MG63 (cell line): ENCODE measurements at regions not wholly inside any gene's neighbourhood (a gene's known extent, or its start where the extent isn't known, plus 50 kb on each side); places are given as distances from the start of the nearest gene placed in this dataset.
"Not testable (repeated sequence)": the region's sequence is repeated elsewhere in the genome, so short reads cannot be mapped to it uniquely, and the experiment has no call there.

Experiments used
- DNase-seq: peaks from one replicate; pipeline ENCODE4 v3.0.0-alpha.2; 2020
- H3K27me3 ChIP-seq: fragments of 250-450 bp; sonication (Bioruptor Pico); 2 replicates; pipeline ENCODE4 v1.5.1; 2020; ENCODE audit warnings: mild to moderate bottlenecking, moderate library complexity
- H3K36me3 ChIP-seq: fragments of 250-450 bp; sonication (Bioruptor Pico); 2 replicates; pipeline ENCODE4 v1.5.1; 2020; ENCODE audit warnings: mild to moderate bottlenecking, moderate library complexity
- H3K4me3 ChIP-seq: fragments of 250-450 bp; sonication (Bioruptor Pico); 2 replicates; pipeline ENCODE4 v1.5.1; 2020; ENCODE audit warnings: mild to moderate bottlenecking, moderate library complexity
- H3K9me3 ChIP-seq: fragments of 250-450 bp; sonication (Bioruptor Pico); 2 replicates; pipeline ENCODE4 v1.5.1; 2020; ENCODE audit warnings: mild to moderate bottlenecking, moderate library complexity

DNA sequence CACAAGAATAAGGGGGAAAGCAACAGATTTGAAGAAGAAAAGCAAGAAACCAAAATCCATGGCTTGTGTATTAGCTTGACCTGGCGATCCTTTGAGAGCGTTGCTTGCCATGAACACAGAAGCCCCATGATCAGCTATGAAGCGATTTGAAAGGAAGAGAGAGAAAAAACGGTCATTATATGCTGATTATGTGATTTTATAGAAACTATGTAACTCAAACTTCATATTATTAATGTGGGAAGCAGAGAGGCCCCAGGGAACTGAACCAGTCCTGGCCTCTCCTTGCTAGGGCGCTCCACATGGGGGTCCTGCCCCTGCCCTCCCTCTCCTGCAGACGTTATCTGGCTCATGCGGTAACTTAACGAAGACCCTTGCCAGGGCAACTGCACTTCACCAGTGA, 306.1 kb upstream of the ADARB2 start:
- Histone ChIP-seq H3K4me3 (no peak overlapping the region), H3K27me3 (no peaks in the 10 kb centered on the region), H3K9me3 (no peaks in the 10 kb centered on the region), H3K36me3 (no peaks in the 10 kb centered on the region)
- DNase-seq, result no peak

DNA sequence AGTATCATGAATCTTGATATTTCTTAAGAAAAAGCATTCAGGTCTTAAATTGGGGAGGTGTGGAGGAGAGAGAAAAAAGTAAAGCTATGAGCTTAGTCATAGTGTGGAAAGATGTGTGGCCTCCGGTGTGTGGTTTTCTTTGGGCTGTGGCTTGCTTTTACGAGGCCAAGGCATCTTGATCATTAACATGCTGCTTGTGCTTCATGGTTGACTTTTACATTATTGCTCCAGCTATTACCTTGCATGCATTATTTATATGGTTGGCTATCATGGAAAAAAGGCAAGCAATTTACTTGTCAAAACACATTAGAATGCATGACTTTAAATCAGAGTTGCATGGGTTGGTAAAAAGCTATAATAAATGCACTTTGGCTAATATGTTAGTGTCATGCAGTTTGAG, 300.7 kb upstream of the ADARB2 start:
- Histone ChIP-seq H3K4me3 (no peak overlapping the region), H3K9me3 (no peaks in the 10 kb centered on the region), H3K27me3 (no peaks in the 10 kb centered on the region), H3K36me3 (no peaks in the 10 kb centered on the region)
- DNase-seq, result no peak

DNA sequence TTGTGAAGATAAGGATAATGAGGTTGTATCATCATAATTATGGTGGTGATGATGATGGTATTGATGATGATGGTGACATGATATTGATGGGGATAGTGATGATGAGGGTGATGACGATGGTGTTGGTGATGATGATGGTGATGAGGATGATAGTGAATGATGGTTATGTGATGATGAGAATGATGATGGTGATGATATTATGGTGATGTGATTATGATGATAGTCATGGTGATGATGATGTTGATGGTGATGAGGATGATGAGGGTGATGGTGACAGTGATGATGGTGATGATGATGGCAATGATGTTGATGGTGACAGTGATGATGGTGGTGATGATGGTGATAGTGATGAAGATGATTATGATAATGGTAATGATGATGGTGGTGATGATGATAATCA, 299.9 kb upstream of the ADARB2 start:
- H3K4me3 ChIP-seq, result no peak overlapping the region
- H3K36me3 ChIP-seq, result no peaks in the 10 kb centered on the region
- DNase-seq, result no peak
- no peaks in the 10 kb centered on the region for H3K27me3 ChIP-seq
- H3K9me3 ChIP-seq, result no peaks in the 10 kb centered on the region

DNA sequence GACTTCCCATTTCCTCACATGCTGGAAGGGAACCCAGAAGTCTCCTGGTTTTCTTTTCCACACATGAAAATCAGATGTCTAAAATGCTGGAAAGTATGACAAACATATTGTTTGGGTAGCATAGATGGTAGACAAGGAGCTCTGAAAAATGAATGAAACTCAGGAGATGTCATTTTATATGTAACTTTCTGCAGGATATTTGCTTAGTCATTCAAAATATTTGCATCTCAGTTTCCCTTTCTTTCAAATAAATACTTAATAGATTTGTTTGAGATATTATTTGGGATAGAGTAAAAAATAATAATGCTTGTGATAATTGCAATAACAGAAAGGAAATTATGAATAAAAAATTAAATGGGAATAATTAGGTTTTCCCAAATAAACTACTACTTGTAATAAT, 298.9 kb upstream of the ADARB2 start:
- no peak overlapping the region for H3K4me3 ChIP-seq
- DNase-seq, result no peak
- no peaks in the 10 kb centered on the region for H3K27me3 ChIP-seq
- H3K9me3 ChIP-seq, result no peaks in the 10 kb centered on the region
- no peaks in the 10 kb centered on the region for H3K36me3 ChIP-seq

DNA sequence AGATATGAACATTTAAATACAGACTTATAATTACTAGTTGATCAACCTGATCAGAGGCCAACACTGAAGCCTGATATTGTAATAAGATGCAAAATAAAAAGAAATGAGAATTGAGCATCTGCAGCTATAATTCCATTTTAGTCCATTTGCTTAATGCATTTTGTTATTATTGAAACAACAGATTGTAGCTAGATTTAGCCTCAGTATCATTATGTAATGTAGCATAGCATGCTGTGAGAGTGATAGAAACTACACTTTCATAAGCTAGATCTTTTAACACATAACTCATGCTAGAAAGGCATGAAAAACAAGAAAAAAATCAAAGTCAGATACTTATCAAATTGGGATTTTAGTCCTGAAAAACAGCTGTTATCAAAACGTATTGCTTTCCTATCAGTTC, 292.7 kb upstream of the ADARB2 start:
- DNase-seq, result no peak
- H3K4me3 ChIP-seq, result no peak overlapping the region
- no peaks in the 10 kb centered on the region for H3K9me3 ChIP-seq
- H3K36me3 ChIP-seq, result no peaks in the 10 kb centered on the region
- no peaks in the 10 kb centered on the region for H3K27me3 ChIP-seq

DNA sequence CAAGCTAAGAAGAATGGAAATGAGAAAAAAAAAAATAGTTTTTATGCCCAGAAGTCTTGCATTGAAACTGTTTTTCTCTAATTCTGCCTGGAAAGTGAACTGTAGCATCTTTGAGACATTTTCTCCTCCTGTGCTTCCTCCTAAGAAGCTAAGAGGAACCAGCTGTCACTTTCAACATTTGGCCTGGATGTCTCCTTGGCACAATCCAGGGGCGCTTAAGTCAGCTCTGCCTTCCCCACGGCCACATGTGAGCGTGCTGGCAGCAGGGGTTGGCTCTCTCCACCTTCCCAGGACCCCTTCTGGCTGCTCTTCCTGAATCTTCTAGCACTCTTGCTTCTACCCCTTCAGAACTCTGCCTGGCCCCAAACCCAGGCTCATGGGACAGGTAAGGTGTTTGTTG, 289.6 kb upstream of the ADARB2 start:
- no peaks in the 10 kb centered on the region for H3K36me3 ChIP-seq
- no peaks in the 10 kb centered on the region for H3K9me3 ChIP-seq
- no peaks in the 10 kb centered on the region for H3K27me3 ChIP-seq
- no peak overlapping the region for H3K4me3 ChIP-seq
- DNase-seq, result no peak

DNA sequence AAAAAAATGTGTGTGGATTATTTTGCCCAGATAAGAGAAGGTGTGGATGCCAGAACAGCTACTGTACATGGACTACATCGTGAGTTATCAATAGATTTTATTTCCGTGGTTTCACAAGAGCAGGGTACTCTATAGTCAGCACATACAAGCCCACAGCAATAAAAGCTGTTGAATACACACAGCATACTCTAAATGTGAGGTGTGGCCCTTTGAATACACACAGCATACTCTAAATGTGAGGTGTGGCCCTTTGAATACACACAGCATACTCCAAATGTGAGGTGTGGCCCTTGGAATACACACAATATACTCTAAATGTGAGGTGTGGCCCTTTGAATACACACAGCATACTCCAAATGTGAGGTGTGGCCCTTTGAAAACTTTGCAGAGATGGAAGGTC, 287.4 kb upstream of the ADARB2 start:
- not testable (repeated sequence) for H3K4me3 ChIP-seq, DNase-seq, H3K27me3 ChIP-seq

DNA sequence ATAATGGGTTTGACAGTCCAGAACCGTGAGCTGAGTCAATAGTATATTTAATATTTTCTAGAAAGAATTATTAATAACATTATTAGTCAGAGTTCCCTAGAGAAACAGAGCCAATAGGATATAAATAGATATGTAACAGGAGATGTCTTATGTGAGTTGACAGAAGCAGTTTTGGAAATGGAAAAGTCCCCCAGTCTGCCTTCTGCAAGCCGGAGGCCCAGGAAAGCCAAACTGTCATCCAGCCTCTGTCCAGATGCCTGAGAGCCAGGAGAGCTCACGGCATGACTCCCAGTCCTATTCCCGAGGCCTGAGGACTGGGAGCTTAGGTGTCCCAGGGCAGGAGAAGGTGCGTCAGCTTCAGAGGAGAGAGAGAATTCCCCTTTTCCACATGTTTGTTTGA, 286.4 kb upstream of the ADARB2 start:
- no peaks in the 10 kb centered on the region for H3K9me3 ChIP-seq

More for the DNA sequence above, 287.4 kb upstream of the ADARB2 start:
- not testable (repeated sequence) for H3K36me3 ChIP-seq, H3K9me3 ChIP-seq

DNA sequence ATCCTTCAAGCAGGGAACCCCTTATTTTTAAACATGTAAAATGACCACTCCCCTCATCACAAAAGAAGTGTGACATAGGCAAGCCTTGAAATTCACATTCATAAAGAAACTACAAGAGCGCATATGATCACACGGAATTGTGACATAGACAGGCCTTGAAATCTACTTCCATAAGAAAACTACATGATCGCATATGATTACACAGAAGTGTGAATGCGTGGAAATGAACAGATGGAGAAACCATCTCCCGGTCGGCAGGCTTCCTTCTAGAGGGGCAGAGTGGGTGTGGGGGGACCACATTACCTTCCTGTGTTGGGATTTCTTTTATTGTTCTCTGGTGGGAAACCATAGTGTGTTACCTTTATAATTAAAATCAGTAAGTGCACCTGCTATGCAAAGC, 285.1 kb upstream of the ADARB2 start:
- no peak for DNase-seq
- H3K9me3 ChIP-seq, result no peaks in the 10 kb centered on the region
- no peaks in the 10 kb centered on the region for H3K36me3 ChIP-seq
- no peaks in the 10 kb centered on the region for H3K27me3 ChIP-seq
- H3K4me3 ChIP-seq, result no peak overlapping the region

More for the DNA sequence above, 286.4 kb upstream of the ADARB2 start:
- Histone ChIP-seq H3K27me3 (no peaks in the 10 kb centered on the region), H3K4me3 (no peak overlapping the region), H3K36me3 (no peaks in the 10 kb centered on the region)
- no peak for DNase-seq

DNA sequence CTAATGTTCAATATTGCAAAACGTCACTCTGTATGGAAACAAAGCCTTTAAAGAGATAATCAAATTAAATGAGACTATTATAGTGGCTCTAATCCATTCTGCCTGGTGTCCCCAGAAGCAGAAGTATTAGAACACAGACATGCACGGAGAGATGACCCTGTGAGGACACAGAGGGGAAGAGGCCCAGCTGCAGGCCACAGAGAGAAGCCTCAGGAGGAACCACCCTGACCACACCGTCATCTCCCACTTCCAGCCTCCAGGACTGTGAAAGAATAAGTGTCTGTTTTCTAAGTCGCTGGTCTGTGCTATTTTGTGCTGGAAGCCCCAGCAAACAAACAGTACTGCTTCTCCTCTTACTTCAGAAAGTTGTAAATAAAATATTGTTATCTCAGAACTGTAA, 283.5 kb upstream of the ADARB2 start:
- no peaks in the 10 kb centered on the region for H3K9me3 ChIP-seq
- H3K4me3 ChIP-seq, result no peak overlapping the region
- no peak for DNase-seq
- no peaks in the 10 kb centered on the region; the same call in 1 of the 2 replicates for H3K27me3 ChIP-seq
- H3K36me3 ChIP-seq, result no peaks in the 10 kb centered on the region

DNA sequence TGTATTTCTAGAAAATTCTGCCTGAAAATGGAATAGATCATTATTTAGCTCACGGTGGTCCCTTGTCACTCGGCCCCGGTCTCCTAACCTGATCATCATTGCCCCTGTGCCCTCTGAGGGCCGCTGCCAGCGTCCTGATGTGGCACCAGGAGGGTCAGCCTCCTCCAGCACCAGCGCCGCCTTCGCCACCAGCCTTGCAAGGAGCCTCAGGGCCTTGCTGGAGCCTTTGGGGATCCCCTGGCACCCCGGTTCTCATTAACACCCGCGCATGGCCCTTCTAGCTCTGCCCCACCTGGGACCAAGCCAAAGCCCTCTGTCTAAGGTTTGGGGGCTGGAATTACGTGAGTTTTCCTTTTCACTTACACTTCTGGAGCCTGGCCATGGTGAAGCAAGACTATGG, 282.5 kb upstream of the ADARB2 start:
- Histone ChIP-seq H3K36me3 (no peaks in the 10 kb centered on the region), H3K9me3 (no peaks in the 10 kb centered on the region), H3K27me3 (no peaks in the 10 kb centered on the region; the same call in 1 of the 2 replicates), H3K4me3 (no peak overlapping the region)
- no peak for DNase-seq

DNA sequence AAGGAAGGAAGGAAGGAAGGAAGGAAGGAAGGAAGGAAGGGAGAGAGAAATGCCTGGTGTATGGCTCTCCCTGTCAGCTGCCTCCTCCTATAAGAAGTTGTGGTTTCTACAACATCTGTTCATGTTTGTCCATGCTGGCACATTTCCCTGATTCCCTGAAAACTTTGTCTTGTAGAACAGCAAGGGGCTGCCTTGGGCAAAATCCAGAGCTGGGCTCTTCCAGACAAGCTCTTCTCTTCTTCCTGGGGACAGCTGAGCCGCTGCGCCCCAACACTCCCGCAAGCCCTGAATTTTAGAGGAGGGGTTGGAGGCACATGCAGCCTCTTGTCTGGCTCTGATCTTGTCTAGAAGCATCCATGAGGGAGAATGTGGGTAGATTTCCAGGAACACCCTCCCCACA, 282.0 kb upstream of the ADARB2 start:
- no peaks in the 10 kb centered on the region; the same call in 1 of the 2 replicates for H3K27me3 ChIP-seq
- no peak for DNase-seq

DNA sequence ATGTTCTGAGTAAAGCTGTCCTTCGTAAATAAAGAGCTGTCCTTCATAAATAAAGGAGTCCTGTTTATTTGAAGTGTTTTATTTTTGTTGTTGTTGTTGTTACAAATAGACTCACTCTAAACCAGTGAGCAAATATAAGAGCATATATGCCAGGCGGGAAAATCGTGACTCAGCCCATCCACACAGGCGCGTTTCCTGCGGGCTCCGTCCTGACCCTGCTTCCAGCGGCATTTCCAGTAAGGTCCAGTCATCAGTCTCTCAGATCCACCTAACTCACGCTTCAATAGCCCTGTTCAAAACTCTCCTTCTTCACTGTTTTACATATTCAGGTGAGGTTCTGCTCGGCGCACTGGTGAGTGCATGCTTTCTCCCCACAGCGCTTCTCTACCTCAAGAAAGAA, 277.2 kb upstream of the ADARB2 start:
- no peak for DNase-seq

More for the DNA sequence above, 282.0 kb upstream of the ADARB2 start:
- Histone ChIP-seq H3K9me3 (no peaks in the 10 kb centered on the region), H3K36me3 (no peaks in the 10 kb centered on the region), H3K4me3 (no peak overlapping the region)

DNA sequence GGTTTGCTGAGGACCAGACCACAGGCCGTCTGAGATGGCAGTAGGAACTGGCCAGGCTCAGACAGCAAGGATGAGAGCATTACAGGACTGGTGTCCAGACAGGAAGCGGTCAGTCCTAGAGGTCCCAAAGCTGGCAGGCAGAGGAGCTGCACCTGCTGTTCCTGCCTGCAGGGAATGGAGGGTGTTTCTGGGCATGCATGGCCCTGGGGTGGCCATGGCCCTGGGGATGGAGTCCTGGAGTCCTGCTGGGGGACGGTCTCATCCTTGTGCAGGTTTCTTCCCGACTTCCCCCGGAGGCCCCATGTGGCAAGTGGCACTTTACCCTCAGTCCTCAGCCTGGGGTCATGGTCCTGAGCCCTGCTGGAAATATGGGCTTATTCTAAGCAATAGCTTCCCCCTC, 274.9 kb upstream of the ADARB2 start:
- Histone ChIP-seq H3K27me3 (no peaks in the 10 kb centered on the region; the same call in 1 of the 2 replicates), H3K9me3 (no peaks in the 10 kb centered on the region), H3K36me3 (no peaks in the 10 kb centered on the region), H3K4me3 (no peak overlapping the region)
- no peak for DNase-seq

More for the DNA sequence above, 277.2 kb upstream of the ADARB2 start:
- Histone ChIP-seq H3K27me3 (no peaks in the 10 kb centered on the region; the same call in 1 of the 2 replicates), H3K4me3 (no peak overlapping the region), H3K36me3 (no peaks in the 10 kb centered on the region), H3K9me3 (no peaks in the 10 kb centered on the region)

DNA sequence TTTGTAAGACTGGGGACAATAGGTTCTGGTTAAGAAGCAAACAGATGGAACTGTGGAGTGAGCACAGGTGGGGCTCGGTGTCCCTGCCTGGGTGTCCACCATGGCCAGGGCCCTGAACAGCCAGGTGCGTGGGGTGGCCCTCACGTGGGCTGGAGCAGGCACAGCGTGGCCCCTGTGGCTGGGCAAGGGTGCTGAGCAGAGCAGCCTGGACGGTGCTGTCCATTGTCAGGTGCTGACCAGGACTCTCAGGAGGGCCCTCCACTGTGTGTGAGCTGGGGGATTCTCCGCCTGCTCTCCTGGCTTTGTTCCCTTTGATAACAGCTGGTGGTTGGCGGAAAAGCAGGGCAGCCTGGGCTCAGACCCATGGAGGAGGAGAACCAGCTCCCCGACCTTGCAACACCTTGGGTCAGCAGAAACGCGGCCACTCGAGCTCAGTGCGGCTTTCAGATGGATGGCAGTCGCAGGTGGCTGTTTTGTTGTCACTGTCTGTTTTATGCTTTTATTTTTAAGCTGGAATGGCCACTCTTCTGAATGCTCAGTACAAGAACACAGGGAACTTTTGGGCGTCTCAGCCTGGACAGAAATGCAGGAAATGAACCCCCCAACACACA, 273.9 kb upstream of the ADARB2 start:
- Histone ChIP-seq H3K36me3 (no peaks in the 10 kb centered on the region), H3K27me3 (no peaks in the 10 kb centered on the region; the same call in 1 of the 2 replicates), H3K4me3 (no peak overlapping the region), H3K9me3 (no peaks in the 10 kb centered on the region)
- no peak for DNase-seq

DNA sequence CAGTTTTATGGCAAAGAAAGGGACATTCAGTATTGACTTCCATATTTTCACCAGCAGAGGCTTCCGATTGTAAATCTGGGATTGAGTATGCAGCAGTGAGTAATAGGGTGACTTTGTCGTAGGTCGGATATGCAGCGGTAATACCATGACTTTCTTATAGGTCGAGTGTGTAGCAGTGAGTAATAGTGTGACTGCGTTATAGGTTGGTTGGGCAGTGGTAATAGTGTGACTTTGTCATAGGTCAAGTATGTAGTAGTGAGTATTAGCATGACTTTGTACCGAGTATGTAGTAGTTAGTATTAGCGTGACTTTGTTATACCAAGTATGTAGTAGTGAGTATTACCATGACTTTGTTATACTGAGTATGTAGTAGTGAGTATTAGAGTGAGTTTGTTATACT, 268.2 kb upstream of the ADARB2 start:
- no peak overlapping the region for H3K4me3 ChIP-seq
- H3K9me3 ChIP-seq, result no peaks in the 10 kb centered on the region
- no peak for DNase-seq
- H3K36me3 ChIP-seq, result no peaks in the 10 kb centered on the region
- H3K27me3 ChIP-seq, result peaks cover 4% of the 10 kb centered on the region

DNA sequence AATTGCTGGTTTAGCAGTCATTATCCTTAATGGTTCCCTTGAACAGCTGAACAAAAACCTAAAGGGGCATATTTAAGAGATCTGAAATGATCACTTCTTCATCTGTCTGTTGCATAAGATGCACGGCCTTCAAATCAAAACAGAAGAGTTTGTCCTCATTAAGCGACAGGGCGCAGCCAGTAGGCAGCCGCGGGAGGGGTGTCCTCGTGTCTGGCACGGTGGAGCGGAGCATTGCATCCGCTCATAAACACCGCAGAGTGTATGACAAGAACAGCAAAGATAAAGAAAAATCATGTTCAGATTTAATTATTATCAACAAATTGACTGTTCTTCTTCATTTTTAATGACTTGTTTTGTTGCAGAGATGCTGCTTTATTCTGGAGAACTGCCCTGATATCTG, 255.6 kb upstream of the ADARB2 start:
- no peaks in the 10 kb centered on the region for H3K9me3 ChIP-seq
- H3K27me3 ChIP-seq, result no peaks in the 10 kb centered on the region
- H3K4me3 ChIP-seq, result no peak overlapping the region
- DNase-seq, result no peak
- no peaks in the 10 kb centered on the region for H3K36me3 ChIP-seq

DNA sequence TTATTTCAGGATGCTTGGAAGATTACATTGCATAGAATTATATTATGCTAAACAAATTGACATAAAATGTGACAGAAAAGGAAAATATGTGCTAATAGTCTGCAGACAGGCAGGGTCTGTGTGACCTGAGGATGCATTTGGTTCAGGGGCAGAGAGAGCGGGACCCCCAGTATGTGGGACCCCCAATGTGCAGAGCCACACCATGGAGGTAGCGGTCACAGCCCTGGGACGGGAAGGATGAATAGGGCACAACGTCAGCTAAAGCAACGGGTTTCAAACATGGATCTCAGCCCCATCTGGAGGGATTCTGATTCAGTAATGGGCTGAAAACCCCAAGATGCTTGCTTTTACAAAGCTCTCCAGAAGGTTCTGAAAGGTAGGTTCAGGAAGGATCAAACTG, 251.8 kb upstream of the ADARB2 start:
- H3K27me3 ChIP-seq, result no peaks in the 10 kb centered on the region
- H3K36me3 ChIP-seq, result no peaks in the 10 kb centered on the region
- no peak for DNase-seq
- no peaks in the 10 kb centered on the region for H3K9me3 ChIP-seq
- no peak overlapping the region for H3K4me3 ChIP-seq

DNA sequence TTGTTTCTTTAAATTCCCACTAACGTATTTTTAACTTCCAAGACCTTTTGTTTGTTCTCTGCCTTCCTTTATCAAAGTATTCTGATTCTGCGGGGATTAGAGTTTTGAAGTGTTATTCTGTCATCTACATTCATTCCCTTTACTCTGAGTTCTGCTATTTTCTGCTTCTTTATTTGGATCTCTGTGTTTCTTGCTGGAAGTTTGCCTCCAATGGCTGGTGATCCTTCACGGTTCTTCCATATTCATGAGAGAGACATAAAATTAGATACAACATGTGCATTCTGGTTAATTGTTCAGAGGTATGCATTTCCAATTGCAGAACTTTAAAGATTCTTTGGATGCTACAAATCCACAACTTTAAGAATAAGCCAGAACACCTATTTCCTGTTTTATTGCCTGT, 244.7 kb upstream of the ADARB2 start:
- Histone ChIP-seq H3K9me3 (no peaks in the 10 kb centered on the region), H3K27me3 (no peaks in the 10 kb centered on the region), H3K4me3 (no peak overlapping the region), H3K36me3 (no peaks in the 10 kb centered on the region)
- DNase-seq, result no peak
